ENCODE measurements at regions not wholly inside any gene's neighbourhood (a gene's known extent, or its start where the extent isn't known, plus 50 kb on each side); places are given as distances from the start of the nearest gene placed in this dataset.

GRCh38 chr2:236400046-236400574, 135.9 kb upstream of the ASB18 start:
- no peak for TF ChIP-seq CTCF (optimal IDR thresholded peaks at IDR 0.05 in 1 of 3, IDR thresholded peaks at IDR 0.05 in 1 of 3, conservative IDR thresholded peaks at IDR 0.05 in 1 of 3; ENCODE audit: extremely low read depth in 1 of 3, insufficient read depth in 2 of 3, low read length in 3 of 3)
- no peak for TF ChIP-seq EZH2 (IDR thresholded peaks at IDR 0.05; ENCODE audit: low read length)

All from keratinocyte (primary cell).